Omental fat pad (tissue), 3 donors: ENCODE measurements at regions not wholly inside any gene's neighbourhood (a gene's known extent, or its start where the extent isn't known, plus 50 kb on each side); places are given as distances from the start of the nearest gene placed in this dataset.
"Not testable (repeated sequence)": the region's sequence is repeated elsewhere in the genome, so short reads cannot be mapped to it uniquely, and the experiment has no call there.

Experiments
- ATAC-seq: fragments of 150-250 bp; one replicate; pipeline ENCODE4 v1.9.1; 2016; ENCODE audit warnings: mild to moderate bottlenecking, moderate library complexity; ENCODE audit not compliant: low FRiP score
- DNase-seq: peaks from one replicate; pipeline ENCODE4 v3.0.0-alpha.2; 2019; ENCODE audit warnings: low spot score
- CTCF ChIP-seq, 3 donors: fragments of 450-650 bp; IDR thresholded peaks; one replicate each; pipeline ENCODE4 v1.5.1; 2016 to 2017; ENCODE audit warnings: antibody characterized with exemption in 3 of 3, mild to moderate bottlenecking in 3 of 3, moderate library complexity in 2 of 3

GRCh38 chr7:84744385-84744784, 442.5 kb downstream of the SEMA3D start:
- ATAC-seq, result no peak

GRCh38 chr7:84738583-84739150, 448.2 kb downstream of the SEMA3D start:
- ATAC-seq (no peak), DNase-seq (no peak)
- no peak for TF ChIP-seq CTCF (IDR thresholded peaks at IDR 0.05)

More at GRCh38 chr7:84744385-84744784, 442.5 kb downstream of the SEMA3D start:
- TF ChIP-seq CTCF (IDR thresholded peaks at IDR 0.05), result no peak
- DNase-seq, result no peak

- ATAC-seq (no peak), DNase-seq (no peak)
- TF ChIP-seq CTCF (IDR thresholded peaks at IDR 0.05), result no peak
Observed at GRCh38 chr7:84735677-84736076, 451.2 kb downstream of the SEMA3D start.

- no peak for TF ChIP-seq CTCF (IDR thresholded peaks at IDR 0.05)
- DNase-seq (no peak), ATAC-seq (no peak)
Observed at GRCh38 chr7:84735011-84735410, 451.8 kb downstream of the SEMA3D start.

GRCh38 chr7:84733976-84734375, 452.9 kb downstream of the SEMA3D start:
- not testable (repeated sequence) for ATAC-seq, DNase-seq

DNA sequence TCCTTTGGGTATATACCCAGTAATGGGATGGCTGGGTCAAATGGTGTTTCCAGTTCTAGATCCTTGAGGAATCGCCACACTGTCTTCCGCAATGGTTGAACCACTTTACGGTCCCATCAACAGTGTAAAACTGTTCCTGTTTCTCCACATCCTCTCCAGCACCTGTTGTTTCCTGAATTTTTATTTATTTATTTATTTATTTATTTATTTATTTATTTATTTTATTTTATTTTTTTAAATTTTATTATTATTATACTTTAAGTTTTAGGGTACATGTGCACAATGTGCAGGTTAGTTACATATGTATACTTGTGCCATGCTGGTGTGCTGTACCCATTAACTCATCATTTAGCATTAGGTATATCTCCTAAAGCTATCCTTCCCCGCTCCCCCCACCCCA, 456.0 kb downstream of the SEMA3D start:
- not testable (repeated sequence) for DNase-seq, ATAC-seq

DNA sequence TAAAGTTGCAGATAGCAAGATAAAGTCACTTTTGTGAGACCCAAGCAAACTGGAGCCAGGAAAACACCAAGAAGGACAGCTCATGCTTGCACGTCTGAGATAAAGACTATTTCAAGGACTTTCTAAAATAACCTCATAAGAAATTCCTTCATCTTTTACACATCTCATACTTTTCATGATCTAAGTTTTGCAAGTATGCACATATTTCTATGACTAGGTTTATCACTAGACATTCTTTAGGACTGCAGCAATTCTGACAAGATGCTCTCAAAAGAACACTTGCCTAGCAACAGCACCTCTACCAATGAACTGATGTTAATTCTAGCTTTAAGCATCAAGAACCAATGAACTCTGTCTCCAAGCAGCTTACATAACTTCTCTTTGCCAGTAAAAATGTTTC, 457.6 kb downstream of the SEMA3D start:
- ATAC-seq (no peak), DNase-seq (no peak)
- TF ChIP-seq CTCF (IDR thresholded peaks at IDR 0.05), result no peak

DNA sequence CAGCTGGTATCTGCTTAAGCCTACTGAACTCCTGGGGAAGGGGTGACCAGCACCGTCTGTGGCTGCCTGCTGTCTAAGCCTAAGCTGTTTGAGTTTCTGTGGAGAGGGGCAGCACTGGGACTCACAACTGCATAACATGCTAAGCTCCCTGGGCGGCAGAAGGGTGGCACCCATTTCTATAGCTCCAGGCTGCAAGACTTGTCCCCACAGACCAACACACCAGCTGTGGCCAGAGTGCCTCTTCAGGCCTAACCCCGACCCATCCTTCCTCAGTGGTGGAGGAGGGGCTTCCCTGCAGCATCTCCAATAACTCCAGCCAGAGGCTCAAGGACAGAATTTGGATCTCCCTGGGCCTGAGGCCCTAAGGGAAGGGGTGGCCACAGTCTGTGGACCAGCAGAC, 464.1 kb downstream of the SEMA3D start:
- DNase-seq (no peak), ATAC-seq (no peak)
- TF ChIP-seq CTCF (IDR thresholded peaks at IDR 0.05), result no peak
